HEK293T (cell line): ENCODE measurements at regions not wholly inside any gene's neighbourhood (a gene's known extent, or its start where the extent isn't known, plus 50 kb on each side); places are given as distances from the start of the nearest gene placed in this dataset.

Source experiments
- CTCF ChIA-PET: fragments of 350-600 bp; formaldehyde crosslinking; extraction: SDS; loops from one replicate; lab custom pipeline; 2021; ENCODE audit warnings: antibody characterized with exemption, inconsistent platforms; lab: Yijun Ruan, JAX
- POLR2A ChIA-PET: fragments of 350-600 bp; formaldehyde crosslinking; extraction: SDS; loops from one replicate; lab custom pipeline; 2020; ENCODE audit warnings: antibody characterized with exemption, inconsistent platforms; lab: Yijun Ruan, JAX
- DNase-seq: peaks from one replicate; pipeline ENCODE4 v3.0.0; 2012; ENCODE audit warnings: mixed read lengths; ENCODE audit errors: extremely low spot score
- ARNT ChIP-seq: fragments of 450-650 bp; IDR thresholded peaks from 2 replicates; pipeline ENCODE4 v1.6.1; 2017; ENCODE audit warnings: mild to moderate bottlenecking
- BHLHE40 ChIP-seq: fragments of 450-650 bp; IDR thresholded peaks from 2 replicates; pipeline ENCODE4 v1.6.1; 2016; ENCODE audit warnings: mild to moderate bottlenecking, moderate library complexity, borderline replicate concordance
- CTBP1 ChIP-seq: fragments of 450-650 bp; IDR thresholded peaks from 2 replicates; pipeline ENCODE4 v1.6.1; 2016; ENCODE audit warnings: borderline replicate concordance
- ELF4 ChIP-seq: fragments of 450-650 bp; IDR thresholded peaks from 2 replicates; pipeline ENCODE4 v1.6.1; 2017; ENCODE audit warnings: antibody characterized with exemption
- FOXA1 ChIP-seq: fragments of 450-650 bp; IDR thresholded peaks from 2 replicates; pipeline ENCODE4 v1.6.1; 2016; ENCODE audit warnings: mild to moderate bottlenecking
- FOXK2 ChIP-seq: fragments of 450-650 bp; IDR thresholded peaks from 2 replicates; pipeline ENCODE4 v1.6.1; 2016; ENCODE audit warnings: mild to moderate bottlenecking
- FOXM1 ChIP-seq: fragments of 450-650 bp; IDR thresholded peaks from 2 replicates; pipeline ENCODE4 v1.6.1; 2017; ENCODE audit warnings: mild to moderate bottlenecking, borderline replicate concordance
- HDGF ChIP-seq: fragments of 450-650 bp; IDR thresholded peaks from 2 replicates; pipeline ENCODE4 v1.6.1; 2017; ENCODE audit warnings: antibody characterized with exemption, borderline replicate concordance
- L3MBTL2 ChIP-seq: fragments of 450-650 bp; conservative IDR thresholded peaks from 2 replicates; pipeline ENCODE4 v1.6.1; 2016; ENCODE audit warnings: mild to moderate bottlenecking
- LEF1 ChIP-seq: fragments of 450-650 bp; IDR thresholded peaks from 2 replicates; pipeline ENCODE4 v1.6.1; 2017; ENCODE audit warnings: mild to moderate bottlenecking, borderline replicate concordance
- NFRKB ChIP-seq: fragments of 450-650 bp; IDR thresholded peaks from 2 replicates; pipeline ENCODE4 v1.6.1; 2016; ENCODE audit warnings: mild to moderate bottlenecking, moderate library complexity
- PKNOX1 ChIP-seq: fragments of 450-650 bp; IDR thresholded peaks from 2 replicates; pipeline ENCODE4 v1.6.1; 2016
- SP1 ChIP-seq: fragments of 450-650 bp; IDR thresholded peaks from 2 replicates; pipeline ENCODE4 v1.6.1; 2017
- SUZ12 ChIP-seq: fragments of 450-650 bp; IDR thresholded peaks from 2 replicates; pipeline ENCODE4 v1.6.1; 2016; ENCODE audit warnings: mild to moderate bottlenecking
- TARDBP ChIP-seq: fragments of 450-650 bp; IDR thresholded peaks from 2 replicates; pipeline ENCODE4 v1.6.1; 2016
- ZNF384 ChIP-seq: fragments of 450-650 bp; IDR thresholded peaks from 2 replicates; pipeline ENCODE4 v1.6.1; 2016

- TF ChIP-seq ARNT (no peak), FOXK2 (no peak), ZNF384 (no peak), L3MBTL2 (no peak), ELF4 (no peak), CTBP1 (no peak), HDGF (no peak), NFRKB (no peak), BHLHE40 (no peak), SUZ12 (no peak), FOXA1 (no peak), LEF1 (no peak), TARDBP (no peak), PKNOX1 (no peak)
- ChIA-PET CTCF (no interaction called here), POLR2A (no interaction called here)
- DNase-seq = no peak
These were observed 398.9 kb downstream of the ACTL7B start for GRCh38 chr9:108456903-108457302.

GRCh38 chr9:108445431-108446071 is 410.2 kb downstream of the ACTL7B start:
- TF ChIP-seq LEF1 (no peak), ARNT (no peak), BHLHE40 (no peak), HDGF (no peak), NFRKB (no peak), L3MBTL2 (no peak), CTBP1 (no peak), TARDBP (no peak), SUZ12 (no peak), FOXA1 (no peak), ZNF384 (no peak), SP1 (no peak), ELF4 (no peak), FOXM1 (no peak), FOXK2 (no peak)
- no peak for DNase-seq
- ChIA-PET CTCF (no interaction called here), POLR2A (no interaction called here)

GRCh38 chr9:108444400-108445358 is 411.1 kb downstream of the ACTL7B start:
- CTCF ChIA-PET = interaction anchor here (0.8 kb wide), 1 partner anchor 23 kb away, joined by 3 read pairs; no protein-coding TSS in a partner anchor
- no peak for DNase-seq
- POLR2A ChIA-PET = no interaction called here
- TF ChIP-seq FOXA1 (no peak), SUZ12 (no peak), BHLHE40 (no peak), LEF1 (no peak), FOXM1 (no peak), ELF4 (no peak), CTBP1 (no peak), FOXK2 (no peak), ZNF384 (no peak), TARDBP (no peak)

GRCh38 chr9:108443741-108444140 is 412.0 kb downstream of the ACTL7B start:
- TF ChIP-seq ARNT = no peak
- TF ChIP-seq SUZ12 = no peak
- TF ChIP-seq BHLHE40 = no peak
- TF ChIP-seq CTBP1 = no peak
- TF ChIP-seq TARDBP = no peak
- no peak for TF ChIP-seq LEF1
- TF ChIP-seq FOXA1 = no peak
- ChIA-PET CTCF (no interaction called here), POLR2A (no interaction called here)
- DNase-seq = no peak

GRCh38 chr9:108443019-108443633 is 412.7 kb downstream of the ACTL7B start:
- ChIA-PET CTCF (no interaction called here), POLR2A (no interaction called here)
- no peak for TF ChIP-seq LEF1
- TF ChIP-seq TARDBP = no peak
- TF ChIP-seq ELF4 = no peak
- no peak for TF ChIP-seq L3MBTL2
- TF ChIP-seq ARNT = no peak
- no peak for TF ChIP-seq CTBP1
- TF ChIP-seq SUZ12 = no peak
- no peak for TF ChIP-seq PKNOX1
- no peak for TF ChIP-seq FOXM1
- TF ChIP-seq FOXK2 = no peak
- no peak for TF ChIP-seq NFRKB
- no peak for TF ChIP-seq HDGF
- no peak for TF ChIP-seq BHLHE40
- no peak for DNase-seq

GRCh38 chr9:108442627-108443018 is 413.2 kb downstream of the ACTL7B start:
- no peak for DNase-seq
- CTCF ChIA-PET = no interaction called here
- no peak for TF ChIP-seq PKNOX1
- TF ChIP-seq FOXM1 = no peak
- TF ChIP-seq ELF4 = no peak
- TF ChIP-seq TARDBP = no peak
- no peak for TF ChIP-seq CTBP1
- no peak for TF ChIP-seq FOXA1
- POLR2A ChIA-PET = no interaction called here
